ENCODE measurements at regions not wholly inside any gene's neighbourhood (a gene's known extent, or its start where the extent isn't known, plus 50 kb on each side); places are given as distances from the start of the nearest gene placed in this dataset.

DNA sequence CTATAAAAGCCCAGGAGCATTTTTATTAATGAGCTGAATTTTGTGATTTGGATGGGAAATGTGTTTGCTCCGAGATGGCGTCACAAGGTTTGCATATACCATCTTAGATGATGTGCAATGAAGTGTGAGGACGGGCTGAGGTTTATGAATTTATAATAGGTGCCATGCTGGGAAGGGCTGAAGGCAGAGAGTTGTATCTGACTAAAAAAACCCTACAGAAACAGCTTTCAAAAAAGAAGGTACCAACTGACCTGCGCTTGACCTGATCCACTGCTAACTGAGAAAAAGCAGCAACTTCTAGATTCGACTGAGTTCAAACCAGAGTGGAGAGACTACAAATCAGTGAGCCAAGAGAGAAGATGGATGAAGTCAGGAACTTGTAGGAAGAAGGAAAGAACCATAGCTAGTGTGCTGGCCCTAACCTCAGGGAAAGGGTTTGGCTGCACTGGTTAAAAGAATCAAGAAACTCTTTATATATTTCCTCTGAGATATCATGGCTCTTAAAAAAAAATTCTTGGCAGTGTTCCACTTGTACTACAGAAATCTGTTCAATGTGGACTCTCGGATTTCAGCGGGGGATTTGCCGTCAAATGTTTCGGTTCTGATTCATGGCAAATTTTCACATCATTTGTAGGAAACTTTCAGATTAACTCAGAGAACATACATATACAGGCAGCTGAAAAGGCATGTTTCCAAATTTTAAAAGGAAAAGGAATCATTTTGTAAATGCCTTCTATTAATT lies 56.5 kb upstream of the HDGFL1 start:
- H3K9me3 ChIP-seq (ENCODE audit: low read length), result no peaks in the 10 kb centered on the region
- H3K4me2 ChIP-seq (ENCODE audit: low read length), result no peak overlapping the region
- no peak overlapping the region for H2AFZ ChIP-seq (ENCODE audit: low read length)
- no peak overlapping the region for H3K9ac ChIP-seq (ENCODE audit: low read length)
- no peaks in the 10 kb centered on the region for H3K36me3 ChIP-seq (ENCODE audit: insufficient read depth, low read length)
- no peaks in the 10 kb centered on the region for H4K20me1 ChIP-seq (ENCODE audit: insufficient read depth, low read length)
- H3F3A ChIP-seq (ENCODE audit: insufficient read depth, low read length), result no peaks in the 10 kb centered on the region
- no peaks in the 10 kb centered on the region for H3K27me3 ChIP-seq (ENCODE audit: insufficient read depth, low read length)
- H3K4me1 ChIP-seq (ENCODE audit: insufficient read depth, low read length, severe bottlenecking), result peaks cover 4% of the 10 kb centered on the region
- no peaks in the 10 kb centered on the region for H3K79me2 ChIP-seq (ENCODE audit: insufficient read depth, low read length)
- no peak overlapping the region for H3K4me3 ChIP-seq (ENCODE audit: low read depth, low read length, poor library complexity, severe bottlenecking)
- no peak overlapping the region for H3K27ac ChIP-seq (ENCODE audit: low read depth, low read length, poor library complexity, severe bottlenecking)
- no peaks in the 10 kb centered on the region for H3K9me2 ChIP-seq (ENCODE audit: low read depth, low read length)
- TF ChIP-seq EZH2 (IDR thresholded peaks at IDR 0.05; ENCODE audit: borderline replicate concordance, low read length), result no peak
- TF ChIP-seq, protein P1, sequence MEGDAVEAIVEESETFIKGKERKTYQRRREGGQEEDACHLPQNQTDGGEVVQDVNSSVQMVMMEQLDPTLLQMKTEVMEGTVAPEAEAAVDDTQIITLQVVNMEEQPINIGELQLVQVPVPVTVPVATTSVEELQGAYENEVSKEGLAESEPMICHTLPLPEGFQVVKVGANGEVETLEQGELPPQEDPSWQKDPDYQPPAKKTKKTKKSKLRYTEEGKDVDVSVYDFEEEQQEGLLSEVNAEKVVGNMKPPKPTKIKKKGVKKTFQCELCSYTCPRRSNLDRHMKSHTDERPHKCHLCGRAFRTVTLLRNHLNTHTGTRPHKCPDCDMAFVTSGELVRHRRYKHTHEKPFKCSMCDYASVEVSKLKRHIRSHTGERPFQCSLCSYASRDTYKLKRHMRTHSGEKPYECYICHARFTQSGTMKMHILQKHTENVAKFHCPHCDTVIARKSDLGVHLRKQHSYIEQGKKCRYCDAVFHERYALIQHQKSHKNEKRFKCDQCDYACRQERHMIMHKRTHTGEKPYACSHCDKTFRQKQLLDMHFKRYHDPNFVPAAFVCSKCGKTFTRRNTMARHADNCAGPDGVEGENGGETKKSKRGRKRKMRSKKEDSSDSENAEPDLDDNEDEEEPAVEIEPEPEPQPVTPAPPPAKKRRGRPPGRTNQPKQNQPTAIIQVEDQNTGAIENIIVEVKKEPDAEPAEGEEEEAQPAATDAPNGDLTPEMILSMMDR (IDR thresholded peaks at IDR 0.05; ENCODE audit: low read length), result no peak

DNA sequence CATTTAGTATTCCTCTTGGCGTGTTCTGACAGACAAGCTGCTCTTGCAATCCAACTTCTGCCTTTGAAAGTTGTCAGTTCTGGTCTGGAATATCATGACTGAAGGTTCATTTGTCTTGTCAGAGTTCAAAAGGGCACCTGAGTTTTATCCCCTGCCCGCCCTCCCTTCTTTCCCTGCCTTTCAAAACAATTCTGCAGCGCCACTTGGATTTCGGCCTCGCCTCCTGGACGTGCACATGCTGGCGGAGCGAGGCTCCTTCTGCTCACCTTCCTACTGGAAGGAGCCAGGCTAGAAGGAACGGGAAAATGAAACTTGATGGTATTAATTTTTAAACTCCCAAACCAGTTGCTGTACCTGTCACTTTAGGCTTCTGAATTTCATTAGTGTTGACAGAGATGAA lies 55.7 kb upstream of the HDGFL1 start:
- no peaks in the 10 kb centered on the region for H3K9me2 ChIP-seq (ENCODE audit: low read depth, low read length)
- TF ChIP-seq, protein P1 (IDR thresholded peaks at IDR 0.05; ENCODE audit: low read length), result no peak
- no peak for TF ChIP-seq EZH2 (IDR thresholded peaks at IDR 0.05; ENCODE audit: borderline replicate concordance, low read length)
- H3K36me3 ChIP-seq (ENCODE audit: insufficient read depth, low read length), result no peaks in the 10 kb centered on the region
- no peak overlapping the region for H2AFZ ChIP-seq (ENCODE audit: low read length)
- H3K4me1 ChIP-seq (ENCODE audit: insufficient read depth, low read length, severe bottlenecking), result peaks cover 4% of the 10 kb centered on the region
- no peaks in the 10 kb centered on the region for H4K20me1 ChIP-seq (ENCODE audit: insufficient read depth, low read length)
- H3K79me2 ChIP-seq (ENCODE audit: insufficient read depth, low read length), result no peaks in the 10 kb centered on the region
- no peaks in the 10 kb centered on the region for H3F3A ChIP-seq (ENCODE audit: insufficient read depth, low read length)
- no peak overlapping the region for H3K27ac ChIP-seq (ENCODE audit: low read depth, low read length, poor library complexity, severe bottlenecking)
- H3K27me3 ChIP-seq (ENCODE audit: insufficient read depth, low read length), result no peaks in the 10 kb centered on the region
- H3K4me2 ChIP-seq (ENCODE audit: low read length), result no peak overlapping the region
- no peak overlapping the region for H3K9ac ChIP-seq (ENCODE audit: low read length)
- H3K4me3 ChIP-seq (ENCODE audit: low read depth, low read length, poor library complexity, severe bottlenecking), result no peak overlapping the region
- no peaks in the 10 kb centered on the region for H3K9me3 ChIP-seq (ENCODE audit: low read length)

DNA sequence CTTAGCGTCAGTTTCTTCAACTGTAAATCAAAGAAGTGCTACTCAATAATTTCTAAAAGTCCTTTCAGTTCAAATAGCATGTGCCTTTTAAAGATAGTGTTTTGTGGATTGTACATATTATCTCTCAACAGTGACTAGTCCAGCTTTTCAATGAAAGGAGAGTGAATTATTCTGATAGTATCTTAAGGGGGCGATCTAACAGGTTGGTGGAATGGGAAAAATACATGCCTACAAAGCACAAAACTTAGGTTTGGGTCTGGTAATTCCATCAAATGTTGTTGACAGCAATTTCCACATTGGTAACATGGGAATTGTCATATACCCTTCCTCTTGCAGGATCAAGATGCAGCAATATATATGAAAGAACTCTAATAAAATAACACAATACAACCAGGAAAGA lies 50.1 kb upstream of the HDGFL1 start:
- H3K4me2 ChIP-seq (ENCODE audit: low read length), result no peak overlapping the region
- H4K20me1 ChIP-seq (ENCODE audit: insufficient read depth, low read length), result no peaks in the 10 kb centered on the region
- no peaks in the 10 kb centered on the region for H3K79me2 ChIP-seq (ENCODE audit: insufficient read depth, low read length)
- no peaks in the 10 kb centered on the region for H3K36me3 ChIP-seq (ENCODE audit: insufficient read depth, low read length)
- H2AFZ ChIP-seq (ENCODE audit: low read length), result no peak overlapping the region
- no peaks in the 10 kb centered on the region for H3K9me2 ChIP-seq (ENCODE audit: low read depth, low read length)
- no peaks in the 10 kb centered on the region for H3F3A ChIP-seq (ENCODE audit: insufficient read depth, low read length)
- no peak overlapping the region for H3K4me3 ChIP-seq (ENCODE audit: low read depth, low read length, poor library complexity, severe bottlenecking)
- H3K27me3 ChIP-seq (ENCODE audit: insufficient read depth, low read length), result no peaks in the 10 kb centered on the region
- H3K4me1 ChIP-seq (ENCODE audit: insufficient read depth, low read length, severe bottlenecking), result no peaks in the 10 kb centered on the region
- H3K9me3 ChIP-seq (ENCODE audit: low read length), result no peaks in the 10 kb centered on the region
- H3K9ac ChIP-seq (ENCODE audit: low read length), result no peak overlapping the region
- H3K27ac ChIP-seq (ENCODE audit: low read depth, low read length, poor library complexity, severe bottlenecking), result no peak overlapping the region
- no peak for TF ChIP-seq EZH2 (IDR thresholded peaks at IDR 0.05; ENCODE audit: borderline replicate concordance, low read length)
- TF ChIP-seq, protein P1 (IDR thresholded peaks at IDR 0.05; ENCODE audit: low read length), result peak; percentile 8; the same call in 1 of the 2 replicates
